Mesenchymal stem cell (in vitro differentiated cells and primary cell): ENCODE measurements at regions not wholly inside any gene's neighbourhood (a gene's known extent, or its start where the extent isn't known, plus 50 kb on each side); places are given as distances from the start of the nearest gene placed in this dataset.
"Not testable (repeated sequence)": the region's sequence is repeated elsewhere in the genome, so short reads cannot be mapped to it uniquely, and the experiment has no call there.

Experiments
- DNase-seq: peaks from one replicate; pipeline ENCODE4 v3.0.0-alpha.2; 2013
- H2AFZ ChIP-seq: one replicate; pipeline ENCODE4 v1.6.1; 2013; ENCODE audit warnings: low read depth, mild to moderate bottlenecking, control low read depth, inconsistent platforms, low read length, moderate library complexity
- H2AK5ac ChIP-seq: 2 replicates; pipeline ENCODE4 v1.6.1; 2013; ENCODE audit warnings: low read length, moderate library complexity, mild to moderate bottlenecking, inconsistent platforms; ENCODE audit not compliant: severe bottlenecking
- H2BK120ac ChIP-seq: one replicate; pipeline ENCODE4 v1.6.1; 2013; ENCODE audit warnings: low read depth, mild to moderate bottlenecking, inconsistent platforms, low read length, moderate library complexity
- H2BK12ac ChIP-seq, 2 experiments: one replicate each; pipeline ENCODE4 v1.6.1; 2013; ENCODE audit warnings: inconsistent platforms in 2 of 2, low read length in 2 of 2, mild to moderate bottlenecking in 2 of 2, moderate library complexity in 2 of 2, control low read depth in 1 of 2
- H2BK15ac ChIP-seq: one replicate; pipeline ENCODE4 v1.6.1; 2013; ENCODE audit warnings: mild to moderate bottlenecking, low read depth, inconsistent platforms; ENCODE audit not compliant: poor library complexity, severe bottlenecking
- H2BK5ac ChIP-seq: 2 replicates; pipeline ENCODE4 v1.6.1; 2013; ENCODE audit warnings: low read depth, mild to moderate bottlenecking, low read length, control low read depth, inconsistent platforms; ENCODE audit not compliant: poor library complexity, severe bottlenecking
- H3K14ac ChIP-seq, 2 experiments: one replicate each; pipeline ENCODE4 v1.6.1; 2013; ENCODE audit warnings: inconsistent platforms in 2 of 2, low read length in 2 of 2, control low read depth in 1 of 2, mild to moderate bottlenecking in 1 of 2, moderate library complexity in 1 of 2
- H3K18ac ChIP-seq, 2 experiments: one replicate each; pipeline ENCODE4 v1.6.1; 2013; ENCODE audit warnings: inconsistent platforms in 2 of 2, low read length in 2 of 2, control low read depth in 1 of 2, low read depth in 1 of 2, mild to moderate bottlenecking in 1 of 2
- H3K23ac ChIP-seq, 2 experiments: one replicate each; pipeline ENCODE4 v1.6.1; 2013; ENCODE audit warnings: inconsistent platforms in 2 of 2, low read length in 2 of 2, mild to moderate bottlenecking in 2 of 2, moderate library complexity in 2 of 2, control low read depth in 1 of 2
- H3K27ac ChIP-seq: 2 replicates; pipeline ENCODE4 v1.5.1; 2013; ENCODE audit warnings: mild to moderate bottlenecking, moderate library complexity, low read length, control low read depth, inconsistent platforms; ENCODE audit not compliant: poor library complexity, severe bottlenecking
- H3K27me3 ChIP-seq, 2 experiments: 2 replicates each; pipeline versions ENCODE4 v1.6.1 to v1.7.0; 2013; ENCODE audit warnings: low read length in 2 of 2, mild to moderate bottlenecking in 2 of 2, moderate library complexity in 2 of 2, control low read depth in 1 of 2, inconsistent platforms in 1 of 2; ENCODE audit not compliant: control insufficient read depth in 1 of 2, insufficient read depth in 1 of 2
- H3K36me3 ChIP-seq, 2 experiments: 2 replicates each; pipeline versions ENCODE4 v1.6.1 to v1.7.0; 2013; ENCODE audit warnings: low read length in 2 of 2, control low read depth in 1 of 2, inconsistent platforms in 1 of 2, low read depth in 1 of 2, mild to moderate bottlenecking in 1 of 2; ENCODE audit not compliant: insufficient read depth in 2 of 2, control insufficient read depth in 1 of 2
- H3K4ac ChIP-seq, 2 experiments: one replicate each; pipeline ENCODE4 v1.6.1; 2013; ENCODE audit warnings: inconsistent platforms in 2 of 2, low read length in 2 of 2, mild to moderate bottlenecking in 2 of 2, moderate library complexity in 2 of 2, control low read depth in 1 of 2, low read depth in 1 of 2
- H3K4me1 ChIP-seq: 2 replicates; pipeline ENCODE4 v1.6.1; 2013; ENCODE audit warnings: low read depth, low read length, control low read depth; ENCODE audit not compliant: control insufficient read depth, insufficient read depth
- H3K4me2 ChIP-seq: 2 replicates; pipeline ENCODE4 v1.6.1; 2013; ENCODE audit warnings: low read length, mild to moderate bottlenecking, inconsistent platforms; ENCODE audit not compliant: poor library complexity, severe bottlenecking
- H3K4me3 ChIP-seq, 2 experiments: 2 replicates each; pipeline versions ENCODE4 v1.5.1 to v1.7.0; 2013; ENCODE audit warnings: low read length in 2 of 2, mild to moderate bottlenecking in 2 of 2, control low read depth in 1 of 2, low read depth in 1 of 2; ENCODE audit not compliant: insufficient read depth in 1 of 2
- H3K79me1 ChIP-seq: replicated peaks from 2 replicates; pipeline ENCODE4 v1.6.1; 2013; ENCODE audit warnings: mild to moderate bottlenecking, control low read depth, low read length, inconsistent platforms; ENCODE audit not compliant: poor library complexity, severe bottlenecking
- H3K9ac ChIP-seq: 2 replicates; pipeline ENCODE4 v1.7.0; 2013; ENCODE audit warnings: mild to moderate bottlenecking, low read length, moderate library complexity
- H3K9me3 ChIP-seq: 2 replicates; pipeline ENCODE4 v1.7.0; 2013; ENCODE audit warnings: mild to moderate bottlenecking, low read length; ENCODE audit not compliant: control insufficient read depth
- H4K8ac ChIP-seq: one replicate; pipeline ENCODE4 v1.6.1; 2013; ENCODE audit warnings: inconsistent platforms, mild to moderate bottlenecking, low read length, moderate library complexity
- H4K91ac ChIP-seq: one replicate; pipeline ENCODE4 v1.6.1; 2013; ENCODE audit warnings: mild to moderate bottlenecking, low read length, inconsistent platforms
- WGBS: methylation state at CpG from one replicate; pipeline ENCODE4 v1.1.7; 2013; ENCODE audit warnings: mixed read lengths; 5-methylcytosine and 5-hydroxymethylcytosine counted together

DNA sequence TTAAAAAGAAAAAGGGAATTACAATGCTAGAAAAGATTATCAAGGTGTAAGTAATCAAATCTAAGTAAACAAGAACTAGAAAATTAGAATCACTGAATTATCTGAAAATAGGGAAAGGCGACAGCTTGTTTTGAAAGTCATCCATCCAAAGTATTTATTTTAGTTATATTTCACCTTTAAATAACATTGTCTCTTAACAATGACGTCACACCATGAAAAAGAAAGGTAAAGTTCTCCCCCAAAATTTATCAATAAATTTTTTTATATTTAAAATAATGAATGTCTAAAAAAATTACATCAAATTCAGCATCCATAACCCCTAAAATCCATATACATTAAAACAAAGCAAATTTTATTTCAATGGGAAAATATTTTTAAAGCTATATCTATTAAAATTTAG lies 223.2 kb downstream of the RERGL start:
- Histone ChIP-seq H4K8ac (no peak overlapping the region), H3K27me3 (no peaks in the 10 kb centered on the region), H3K36me3 (no peaks in the 10 kb centered on the region), H4K91ac (no peak overlapping the region), H3K79me1 (no peaks in the 10 kb centered on the region), H2AFZ (no peak overlapping the region), H3K18ac (no peak overlapping the region), H2BK12ac (no peak overlapping the region), H3K23ac (no peak overlapping the region), H3K4me2 (no peak overlapping the region), H2BK120ac (no peak overlapping the region), H2BK15ac (no peak overlapping the region), H3K9me3 (peaks cover 27% of the 10 kb centered on the region), H3K9ac (no peak overlapping the region), H2BK5ac (no peak overlapping the region), H3K4ac (no peak overlapping the region), H3K4me3 (no peak overlapping the region), H3K27ac (no peak overlapping the region), H2AK5ac (no peak overlapping the region), H3K14ac (no peak overlapping the region), H3K4me1 (no peaks in the 10 kb centered on the region)
- no CpG with 5 or more reads among the region's 2 CpGs for WGBS
- DNase-seq = no peak

DNA sequence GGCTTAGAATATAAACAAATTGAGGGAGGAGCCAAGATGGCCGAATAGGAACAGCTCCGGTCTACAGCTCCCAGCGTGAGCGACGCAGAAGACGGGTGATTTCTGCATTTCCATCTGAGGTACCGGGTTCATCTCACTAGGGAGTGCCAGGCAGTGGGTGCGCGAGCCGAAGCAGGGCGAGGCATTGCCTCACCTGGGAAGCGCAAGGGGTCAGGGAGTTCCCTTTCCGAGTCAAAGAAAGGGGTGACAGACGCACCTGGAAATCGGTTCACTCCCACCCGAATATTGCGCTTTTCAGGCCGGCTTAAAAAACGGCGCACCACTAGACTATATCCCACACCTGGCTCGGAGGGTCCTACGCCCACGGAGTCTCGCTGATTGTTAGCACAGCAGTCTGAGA lies 234.4 kb downstream of the RERGL start:
- H3K18ac ChIP-seq, H3K4me3 ChIP-seq, H3K4ac ChIP-seq, H2BK5ac ChIP-seq, H2AFZ ChIP-seq, H3K27me3 ChIP-seq, H2BK15ac ChIP-seq, H3K4me2 ChIP-seq, H3K27ac ChIP-seq, H2BK12ac ChIP-seq, H2BK120ac ChIP-seq, H2AK5ac ChIP-seq, H3K9ac ChIP-seq, H3K23ac ChIP-seq, DNase-seq, H3K14ac ChIP-seq, H3K79me1 ChIP-seq, H4K8ac ChIP-seq, H3K4me1 ChIP-seq, H3K36me3 ChIP-seq, H4K91ac ChIP-seq: not testable (repeated sequence)
- 88% methylated on average over 21 of the region's 24 CpGs for WGBS
- H3K9me3 ChIP-seq = peaks cover 18% of the 10 kb centered on the region

DNA sequence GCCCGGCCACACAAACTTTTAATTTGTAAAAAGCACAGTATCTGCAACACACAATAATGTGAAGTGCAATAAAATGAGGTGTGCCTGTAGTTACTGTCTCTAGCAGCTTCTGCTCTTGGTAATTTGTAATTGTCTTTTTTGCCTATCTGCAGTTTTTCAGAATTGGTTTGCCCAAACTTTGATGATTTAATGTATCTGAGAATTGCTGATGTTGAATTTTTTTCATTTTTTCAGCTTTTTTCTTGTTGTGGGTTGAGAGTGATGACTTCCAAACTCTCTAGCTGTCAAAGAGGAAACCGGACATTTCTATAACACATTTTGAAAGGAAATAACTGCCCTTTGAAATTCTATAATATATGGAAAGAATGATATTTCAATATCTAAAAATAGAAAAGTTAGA lies 236.9 kb downstream of the RERGL start:
- H3K14ac ChIP-seq = no peak overlapping the region
- H3K23ac ChIP-seq = no peak overlapping the region
- H3K36me3 ChIP-seq = no peaks in the 10 kb centered on the region
- no peaks in the 10 kb centered on the region for H3K4me1 ChIP-seq
- peaks cover 21% of the 10 kb centered on the region for H3K9me3 ChIP-seq
- DNase-seq = no peak
- H3K9ac ChIP-seq = no peak overlapping the region
- no peaks in the 10 kb centered on the region for H3K79me1 ChIP-seq
- H3K4me2 ChIP-seq = no peak overlapping the region
- no peak overlapping the region for H3K27ac ChIP-seq
- no peak overlapping the region for H4K8ac ChIP-seq
- no peak overlapping the region for H2BK15ac ChIP-seq
- no peak overlapping the region for H4K91ac ChIP-seq
- H2BK12ac ChIP-seq = no peak overlapping the region
- no peak overlapping the region for H2AFZ ChIP-seq
- no peak overlapping the region for H2BK120ac ChIP-seq
- WGBS = no CpG with 5 or more reads among the region's 2 CpGs
- no peak overlapping the region for H2BK5ac ChIP-seq
- H3K4me3 ChIP-seq = no peak overlapping the region
- no peak overlapping the region for H2AK5ac ChIP-seq
- no peak overlapping the region for H3K4ac ChIP-seq
- no peaks in the 10 kb centered on the region for H3K27me3 ChIP-seq
- no peak overlapping the region for H3K18ac ChIP-seq

DNA sequence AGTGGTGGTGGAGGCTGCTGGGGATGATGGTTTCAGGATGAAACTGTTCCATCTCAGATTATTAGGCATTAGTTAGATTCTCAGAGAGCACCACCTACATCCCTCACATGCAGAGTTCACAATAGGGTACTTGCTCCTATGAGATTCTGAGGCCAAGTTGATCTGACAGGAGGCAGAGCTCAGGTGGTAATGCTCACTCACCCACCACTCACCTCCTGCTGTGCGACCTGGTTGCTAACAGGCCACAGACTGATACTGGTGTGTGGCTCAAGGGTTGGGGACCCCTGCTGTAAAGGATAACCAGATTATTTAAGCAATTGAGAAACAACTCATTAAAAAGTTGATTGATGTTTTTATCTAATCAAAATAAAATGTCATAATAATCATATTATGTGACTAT lies 248.5 kb downstream of the RERGL start:
- no peak for DNase-seq
- no peak overlapping the region for H2AK5ac ChIP-seq
- no peaks in the 10 kb centered on the region for H3K79me1 ChIP-seq
- H2BK5ac ChIP-seq = no peak overlapping the region
- no peak overlapping the region for H3K27ac ChIP-seq
- H3K14ac ChIP-seq = no peak overlapping the region
- H2AFZ ChIP-seq = no peak overlapping the region
- H3K4ac ChIP-seq = no peak overlapping the region
- H3K4me2 ChIP-seq = no peak overlapping the region
- no peaks in the 10 kb centered on the region for H3K36me3 ChIP-seq
- H3K9ac ChIP-seq = no peak overlapping the region
- no peaks in the 10 kb centered on the region for H3K27me3 ChIP-seq
- H3K4me3 ChIP-seq = no peak overlapping the region
- H4K91ac ChIP-seq = no peak overlapping the region
- no peak overlapping the region for H3K18ac ChIP-seq
- no peak overlapping the region for H4K8ac ChIP-seq
- no peaks in the 10 kb centered on the region for H3K4me1 ChIP-seq
- no peak overlapping the region for H3K23ac ChIP-seq
- no CpG with 5 or more reads among the region's 1 CpG for WGBS
- H3K9me3 ChIP-seq = peaks cover 2% of the 10 kb centered on the region
- no peak overlapping the region for H2BK12ac ChIP-seq
- no peak overlapping the region for H2BK15ac ChIP-seq
- H2BK120ac ChIP-seq = no peak overlapping the region
